HEK293T (cell line): ENCODE measurements at regions not wholly inside any gene's neighbourhood (a gene's known extent, or its start where the extent isn't known, plus 50 kb on each side); places are given as distances from the start of the nearest gene placed in this dataset.
"Not testable (repeated sequence)": the region's sequence is repeated elsewhere in the genome, so short reads cannot be mapped to it uniquely, and the experiment has no call there.

ENCODE experiments used
- CTCF ChIA-PET: fragments of 350-600 bp; formaldehyde crosslinking; extraction: SDS; loops from one replicate; lab custom pipeline; 2021; ENCODE audit warnings: antibody characterized with exemption, inconsistent platforms; lab: Yijun Ruan, JAX
- POLR2A ChIA-PET: fragments of 350-600 bp; formaldehyde crosslinking; extraction: SDS; loops from one replicate; lab custom pipeline; 2020; ENCODE audit warnings: antibody characterized with exemption, inconsistent platforms; lab: Yijun Ruan, JAX
- DNase-seq: peaks from one replicate; pipeline ENCODE4 v3.0.0; 2012; ENCODE audit warnings: mixed read lengths; ENCODE audit errors: extremely low spot score
- ARNT ChIP-seq: fragments of 450-650 bp; IDR thresholded peaks from 2 replicates; pipeline ENCODE4 v1.6.1; 2017; ENCODE audit warnings: mild to moderate bottlenecking
- BHLHE40 ChIP-seq: fragments of 450-650 bp; IDR thresholded peaks from 2 replicates; pipeline ENCODE4 v1.6.1; 2016; ENCODE audit warnings: mild to moderate bottlenecking, moderate library complexity, borderline replicate concordance
- FOXA1 ChIP-seq: fragments of 450-650 bp; IDR thresholded peaks from 2 replicates; pipeline ENCODE4 v1.6.1; 2016; ENCODE audit warnings: mild to moderate bottlenecking
- FOXK2 ChIP-seq: fragments of 450-650 bp; IDR thresholded peaks from 2 replicates; pipeline ENCODE4 v1.6.1; 2016; ENCODE audit warnings: mild to moderate bottlenecking
- HDGF ChIP-seq: fragments of 450-650 bp; IDR thresholded peaks from 2 replicates; pipeline ENCODE4 v1.6.1; 2017; ENCODE audit warnings: antibody characterized with exemption, borderline replicate concordance
- LEF1 ChIP-seq: fragments of 450-650 bp; IDR thresholded peaks from 2 replicates; pipeline ENCODE4 v1.6.1; 2017; ENCODE audit warnings: mild to moderate bottlenecking, borderline replicate concordance
- NFRKB ChIP-seq: fragments of 450-650 bp; IDR thresholded peaks from 2 replicates; pipeline ENCODE4 v1.6.1; 2016; ENCODE audit warnings: mild to moderate bottlenecking, moderate library complexity
- TARDBP ChIP-seq: fragments of 450-650 bp; IDR thresholded peaks from 2 replicates; pipeline ENCODE4 v1.6.1; 2016
- TF ChIP-seq, protein P1 (sequence below): fragments of 450-650 bp; IDR thresholded peaks from 2 replicates; pipeline ENCODE4 v1.6.1; 2016

DNA sequence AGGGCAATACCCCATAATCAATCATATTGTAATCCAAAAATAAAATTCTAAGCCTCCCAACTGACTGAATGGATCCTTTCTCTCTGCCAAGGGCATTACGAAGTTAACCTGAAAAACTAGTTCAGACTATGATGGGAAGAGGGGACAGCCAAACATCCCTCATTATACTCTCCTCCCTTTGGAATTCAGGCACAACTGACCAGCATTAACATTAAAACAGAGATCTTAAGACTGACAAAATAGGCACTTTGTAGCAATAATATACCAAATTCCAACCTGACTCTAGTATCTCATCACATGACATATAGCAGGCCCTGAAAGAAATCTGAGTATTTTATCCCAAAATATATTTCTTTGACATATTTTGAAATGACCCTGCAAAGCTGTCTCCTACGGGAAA is 55.0 kb upstream of the SPP1 start:
- no peak for DNase-seq
- CTCF ChIA-PET = no interaction called here
- TF ChIP-seq, protein P1, sequence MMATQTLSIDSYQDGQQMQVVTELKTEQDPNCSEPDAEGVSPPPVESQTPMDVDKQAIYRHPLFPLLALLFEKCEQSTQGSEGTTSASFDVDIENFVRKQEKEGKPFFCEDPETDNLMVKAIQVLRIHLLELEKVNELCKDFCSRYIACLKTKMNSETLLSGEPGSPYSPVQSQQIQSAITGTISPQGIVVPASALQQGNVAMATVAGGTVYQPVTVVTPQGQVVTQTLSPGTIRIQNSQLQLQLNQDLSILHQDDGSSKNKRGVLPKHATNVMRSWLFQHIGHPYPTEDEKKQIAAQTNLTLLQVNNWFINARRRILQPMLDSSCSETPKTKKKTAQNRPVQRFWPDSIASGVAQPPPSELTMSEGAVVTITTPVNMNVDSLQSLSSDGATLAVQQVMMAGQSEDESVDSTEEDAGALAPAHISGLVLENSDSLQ = no peak
- TF ChIP-seq BHLHE40 = no peak
- no peak for TF ChIP-seq ARNT
- no peak for TF ChIP-seq TARDBP
- TF ChIP-seq FOXK2 = no peak
- TF ChIP-seq LEF1 = no peak
- TF ChIP-seq NFRKB = no peak
- TF ChIP-seq FOXA1 = no peak
- no peak for TF ChIP-seq HDGF
- POLR2A ChIA-PET = no interaction called here

DNA sequence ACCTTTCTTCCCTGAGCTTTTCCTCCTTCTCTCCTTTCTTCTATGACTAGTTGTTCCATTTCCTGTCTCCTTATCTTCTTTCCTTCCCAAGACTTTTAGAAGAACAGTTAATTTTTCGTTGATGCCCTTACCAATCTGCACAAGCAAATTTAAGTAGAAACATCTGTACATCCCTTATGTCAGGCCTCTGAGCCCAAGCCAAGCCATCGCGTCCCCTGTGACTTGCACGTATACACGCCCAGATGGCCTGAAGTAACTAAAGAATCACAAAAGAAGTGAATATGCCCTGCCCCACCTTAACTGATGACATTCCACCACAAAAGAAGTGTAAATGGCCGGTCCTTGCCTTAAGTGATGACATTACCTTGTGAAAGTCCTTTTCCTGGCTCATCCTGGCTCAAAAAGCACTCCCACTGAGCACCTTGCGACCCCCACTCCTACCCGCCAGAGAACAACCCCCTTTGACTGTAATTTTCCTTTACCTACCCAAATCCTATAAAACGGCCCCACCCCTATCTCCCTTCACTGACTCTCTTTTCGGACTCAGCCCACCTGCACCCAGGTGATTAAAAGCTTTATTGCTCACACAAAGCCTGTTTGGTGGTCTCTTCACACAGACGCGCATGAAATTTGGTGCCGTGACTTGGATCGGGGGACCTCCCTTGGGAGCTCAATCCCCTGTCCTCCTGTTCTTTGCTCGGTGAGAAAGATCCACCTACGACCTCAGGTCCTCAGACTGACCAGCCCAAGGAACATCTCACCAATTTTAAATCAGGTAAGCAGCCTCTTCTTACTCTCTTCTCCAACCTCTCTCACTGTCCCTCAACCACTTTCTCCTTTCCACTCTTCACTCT is 53.7 kb upstream of the SPP1 start:
- DNase-seq, CTCF ChIA-PET, POLR2A ChIA-PET: not testable (repeated sequence)

DNA sequence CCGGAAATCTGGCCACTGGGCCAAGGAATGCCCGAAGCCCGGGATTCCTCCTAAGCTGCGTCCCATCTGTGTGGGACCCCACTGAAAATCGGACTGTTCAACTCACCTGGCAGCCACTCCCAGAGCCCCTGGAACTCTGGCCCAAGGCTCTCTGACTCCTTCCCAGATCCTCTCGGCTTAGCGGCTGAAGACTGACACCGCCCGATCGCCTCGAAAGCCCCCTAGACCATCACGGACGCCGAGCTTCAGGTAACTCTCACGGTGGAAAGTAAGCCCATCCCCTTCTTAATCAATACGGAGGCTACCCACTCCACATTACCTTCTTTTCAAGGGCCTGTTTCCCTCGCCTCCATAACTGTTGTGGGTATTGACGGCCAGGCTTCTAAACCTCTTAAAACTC is 51.4 kb upstream of the SPP1 start:
- CTCF ChIA-PET, DNase-seq, POLR2A ChIA-PET: not testable (repeated sequence)
